ENCODE measurements at regions not wholly inside any gene's neighbourhood (a gene's known extent, or its start where the extent isn't known, plus 50 kb on each side); places are given as distances from the start of the nearest gene placed in this dataset.

- no peak overlapping the region for H3K4me2 ChIP-seq (ENCODE audit: insufficient read depth, low read length)
- peaks cover 25% of the 10 kb centered on the region for H3K4me1 ChIP-seq (ENCODE audit: insufficient read depth, low read length)
- H4K20me1 ChIP-seq (ENCODE audit: insufficient read depth, low read length) = no peaks in the 10 kb centered on the region
- no peak overlapping the region for H2AFZ ChIP-seq (ENCODE audit: low read length)
- no peaks in the 10 kb centered on the region for H3K36me3 ChIP-seq (ENCODE audit: insufficient read depth, low read length)
- H3K79me2 ChIP-seq (ENCODE audit: insufficient read depth, low read length) = no peaks in the 10 kb centered on the region
- H3K9me3 ChIP-seq (ENCODE audit: low read depth, low read length) = no peaks in the 10 kb centered on the region
- no peak overlapping the region for H3K4me3 ChIP-seq (ENCODE audit: insufficient read depth, low read length)
- DNase-seq (ENCODE audit: insufficient read length, low spot score, missing footprints) = no peak
- no peak for TF ChIP-seq CTCF (IDR thresholded peaks at IDR 0.05; ENCODE audit: extremely low read depth, low read depth, low read length)
- no peaks in the 10 kb centered on the region for H3K27me3 ChIP-seq (ENCODE audit: insufficient read depth, low read length)
- peak overlapping the region; percentile 24 for H3K27ac ChIP-seq (ENCODE audit: low read depth, low read length)
Observed at GRCh38 chr7:41104631-41105030, 598.3 kb downstream of the INHBA start.

- Histone ChIP-seq H3K4me1 (ENCODE audit: insufficient read depth, low read length) (peaks cover 22% of the 10 kb centered on the region), H3K27me3 (ENCODE audit: insufficient read depth, low read length) (no peaks in the 10 kb centered on the region), H3K9me3 (ENCODE audit: low read depth, low read length) (no peaks in the 10 kb centered on the region), H3K36me3 (ENCODE audit: insufficient read depth, low read length) (no peaks in the 10 kb centered on the region), H4K20me1 (ENCODE audit: insufficient read depth, low read length) (no peaks in the 10 kb centered on the region), H3K27ac (ENCODE audit: low read depth, low read length) (peak overlapping the region; percentile 34), H3K79me2 (ENCODE audit: insufficient read depth, low read length) (no peaks in the 10 kb centered on the region), H3K4me2 (ENCODE audit: insufficient read depth, low read length) (no peak overlapping the region), H3K4me3 (ENCODE audit: insufficient read depth, low read length) (no peak overlapping the region), H2AFZ (ENCODE audit: low read length) (no peak overlapping the region)
- DNase-seq (ENCODE audit: insufficient read length, low spot score, missing footprints) = no peak
- no peak for TF ChIP-seq CTCF (IDR thresholded peaks at IDR 0.05; ENCODE audit: extremely low read depth, low read depth, low read length)
Observed at GRCh38 chr7:41103331-41103730, 599.6 kb downstream of the INHBA start.

- Histone ChIP-seq H3K36me3 (ENCODE audit: insufficient read depth, low read length) (no peaks in the 10 kb centered on the region), H3K4me2 (ENCODE audit: insufficient read depth, low read length) (no peak overlapping the region), H3K27me3 (ENCODE audit: insufficient read depth, low read length) (no peaks in the 10 kb centered on the region), H3K9me3 (ENCODE audit: low read depth, low read length) (no peaks in the 10 kb centered on the region), H3K4me3 (ENCODE audit: insufficient read depth, low read length) (no peak overlapping the region), H2AFZ (ENCODE audit: low read length) (no peak overlapping the region), H3K4me1 (ENCODE audit: insufficient read depth, low read length) (peaks cover 32% of the 10 kb centered on the region), H3K79me2 (ENCODE audit: insufficient read depth, low read length) (no peaks in the 10 kb centered on the region), H3K27ac (ENCODE audit: low read depth, low read length) (peak overlapping the region; percentile 97), H4K20me1 (ENCODE audit: insufficient read depth, low read length) (no peaks in the 10 kb centered on the region)
- no peak for DNase-seq (ENCODE audit: insufficient read length, low spot score, missing footprints)
- TF ChIP-seq CTCF (IDR thresholded peaks at IDR 0.05; ENCODE audit: extremely low read depth, low read depth, low read length) = no peak
Observed at GRCh38 chr7:41098846-41099245, 604.0 kb downstream of the INHBA start.

GRCh38 chr7:41098402-41098801 lies 604.5 kb downstream of the INHBA start:
- Histone ChIP-seq H3K27ac (ENCODE audit: low read depth, low read length) (peak overlapping the region; percentile 97), H3K4me1 (ENCODE audit: insufficient read depth, low read length) (peaks cover 29% of the 10 kb centered on the region), H4K20me1 (ENCODE audit: insufficient read depth, low read length) (no peaks in the 10 kb centered on the region), H3K27me3 (ENCODE audit: insufficient read depth, low read length) (no peaks in the 10 kb centered on the region), H2AFZ (ENCODE audit: low read length) (peak overlapping the region; percentile 28), H3K79me2 (ENCODE audit: insufficient read depth, low read length) (no peaks in the 10 kb centered on the region), H3K4me3 (ENCODE audit: insufficient read depth, low read length) (no peak overlapping the region), H3K36me3 (ENCODE audit: insufficient read depth, low read length) (no peaks in the 10 kb centered on the region), H3K9me3 (ENCODE audit: low read depth, low read length) (no peaks in the 10 kb centered on the region), H3K4me2 (ENCODE audit: insufficient read depth, low read length) (peak overlapping the region; percentile 45)
- no peak for DNase-seq (ENCODE audit: insufficient read length, low spot score, missing footprints)
- TF ChIP-seq CTCF (IDR thresholded peaks at IDR 0.05; ENCODE audit: extremely low read depth, low read depth, low read length) = no peak

Measured in osteoblast (primary cell).